HK-2 (cell line): ENCODE measurements at regions not wholly inside any gene's neighbourhood (a gene's known extent, or its start where the extent isn't known, plus 50 kb on each side); places are given as distances from the start of the nearest gene placed in this dataset.
"Not testable (repeated sequence)": the region's sequence is repeated elsewhere in the genome, so short reads cannot be mapped to it uniquely, and the experiment has no call there.

ENCODE experiments used
- DNase-seq: peaks from one replicate; pipeline ENCODE4 v3.0.0-alpha.2; 2018; ENCODE audit not compliant: unreplicated experiment

GRCh38 chr1:90296327-90296726, 301.4 kb downstream of the ZNF326 start:
- no peak for DNase-seq

- DNase-seq: no peak
Observed at GRCh38 chr1:90295534-90295933, 300.6 kb downstream of the ZNF326 start.

- no peak for DNase-seq
Observed at GRCh38 chr1:90291431-90292216, 296.7 kb downstream of the ZNF326 start.

GRCh38 chr1:90282811-90283210, 287.9 kb downstream of the ZNF326 start:
- no peak for DNase-seq

- DNase-seq: not testable (repeated sequence)
Observed at GRCh38 chr1:90281886-90282285, 287.0 kb downstream of the ZNF326 start.

GRCh38 chr1:90277270-90277669, 282.4 kb downstream of the ZNF326 start:
- no peak for DNase-seq

GRCh38 chr1:90274376-90274775, 279.5 kb downstream of the ZNF326 start:
- no peak for DNase-seq

- no peak for DNase-seq
Observed at GRCh38 chr1:90273241-90273774, 278.4 kb downstream of the ZNF326 start.

GRCh38 chr1:90262791-90263190, 267.9 kb downstream of the ZNF326 start:
- no peak for DNase-seq

- DNase-seq: no peak
Observed at GRCh38 chr1:90262286-90262685, 267.4 kb downstream of the ZNF326 start.

GRCh38 chr1:90246069-90246468, 251.2 kb downstream of the ZNF326 start:
- no peak for DNase-seq

GRCh38 chr1:90236493-90236892, 241.6 kb downstream of the ZNF326 start:
- no peak for DNase-seq

GRCh38 chr1:90223401-90223800, 228.5 kb downstream of the ZNF326 start:
- no peak for DNase-seq

- no peak for DNase-seq
Observed at GRCh38 chr1:90220941-90221693, 226.2 kb downstream of the ZNF326 start.

GRCh38 chr1:90220496-90220895, 225.6 kb downstream of the ZNF326 start:
- no peak for DNase-seq

GRCh38 chr1:90219166-90219871, 224.4 kb downstream of the ZNF326 start:
- DNase-seq: not testable (repeated sequence)

GRCh38 chr1:90210633-90211491, 216.0 kb downstream of the ZNF326 start:
- no peak for DNase-seq

- no peak for DNase-seq
Observed at GRCh38 chr1:90208949-90209348, 214.0 kb downstream of the ZNF326 start.

- DNase-seq: no peak
Observed at GRCh38 chr1:90206260-90206659, 211.3 kb downstream of the ZNF326 start.

GRCh38 chr1:90204780-90205179, 209.9 kb downstream of the ZNF326 start:
- DNase-seq: no peak

- no peak for DNase-seq
Observed at GRCh38 chr1:90204023-90204590, 209.2 kb downstream of the ZNF326 start.
